Muscle layer of duodenum (tissue), 2 donors: ENCODE measurements at regions not wholly inside any gene's neighbourhood (a gene's known extent, or its start where the extent isn't known, plus 50 kb on each side); places are given as distances from the start of the nearest gene placed in this dataset.

ENCODE experiments used
- H3K27ac ChIP-seq: one replicate; pipeline ENCODE4 v1.7.0; 2013; ENCODE audit warnings: mild to moderate bottlenecking, low read length
- H3K27me3 ChIP-seq: one replicate; pipeline ENCODE4 v1.7.0; 2013; ENCODE audit warnings: low read depth, mild to moderate bottlenecking, control low read depth, low read length
- H3K36me3 ChIP-seq, 2 donors: one replicate each; pipeline ENCODE4 v1.7.0; 2013; ENCODE audit warnings: low read length in 2 of 2, control low read depth in 1 of 2, mild to moderate bottlenecking in 1 of 2; ENCODE audit not compliant: insufficient read depth in 2 of 2, control insufficient read depth in 1 of 2
- H3K4me1 ChIP-seq, 2 donors: one replicate each; pipeline ENCODE4 v1.7.0; 2013; ENCODE audit warnings: low read length in 2 of 2, mild to moderate bottlenecking in 2 of 2, control low read depth in 1 of 2, moderate library complexity in 1 of 2; ENCODE audit not compliant: insufficient read depth in 2 of 2, control insufficient read depth in 1 of 2
- H3K4me3 ChIP-seq, 2 donors: one replicate each; pipeline ENCODE4 v1.7.0; 2013; ENCODE audit warnings: low read length in 2 of 2, low read depth in 1 of 2, mild to moderate bottlenecking in 1 of 2
- H3K9me3 ChIP-seq, 2 donors: one replicate each; pipeline ENCODE4 v1.7.0; 2013; ENCODE audit warnings: low read length in 2 of 2, control low read depth in 1 of 2, mild to moderate bottlenecking in 1 of 2; ENCODE audit not compliant: control insufficient read depth in 1 of 2
- donor health status: healthy.

GRCh38 chr9:129242971-129243561 lies 65.0 kb upstream of the IER5L start:
- no peak overlapping the region for H3K27ac ChIP-seq
- H3K4me3 ChIP-seq = no peak overlapping the region

GRCh38 chr9:129242191-129242941 lies 64.3 kb upstream of the IER5L start:
- H3K36me3 ChIP-seq = no peaks in the 10 kb centered on the region
- H3K4me3 ChIP-seq = no peak overlapping the region
- no peaks in the 10 kb centered on the region for H3K4me1 ChIP-seq
- no peak overlapping the region for H3K27ac ChIP-seq
- H3K27me3 ChIP-seq = no peaks in the 10 kb centered on the region
- H3K9me3 ChIP-seq = no peaks in the 10 kb centered on the region

More at GRCh38 chr9:129242971-129243561, 65.0 kb upstream of the IER5L start:
- H3K9me3 ChIP-seq = no peaks in the 10 kb centered on the region
- H3K36me3 ChIP-seq = no peaks in the 10 kb centered on the region
- no peaks in the 10 kb centered on the region for H3K27me3 ChIP-seq
- H3K4me1 ChIP-seq = no peaks in the 10 kb centered on the region

GRCh38 chr9:129241725-129242124 lies 63.7 kb upstream of the IER5L start:
- Histone ChIP-seq H3K4me1 (peaks cover 0 to 4% of the 10 kb centered on the region in 2 donors), H3K9me3 (no peaks in the 10 kb centered on the region), H3K27ac (no peak overlapping the region)

DNA sequence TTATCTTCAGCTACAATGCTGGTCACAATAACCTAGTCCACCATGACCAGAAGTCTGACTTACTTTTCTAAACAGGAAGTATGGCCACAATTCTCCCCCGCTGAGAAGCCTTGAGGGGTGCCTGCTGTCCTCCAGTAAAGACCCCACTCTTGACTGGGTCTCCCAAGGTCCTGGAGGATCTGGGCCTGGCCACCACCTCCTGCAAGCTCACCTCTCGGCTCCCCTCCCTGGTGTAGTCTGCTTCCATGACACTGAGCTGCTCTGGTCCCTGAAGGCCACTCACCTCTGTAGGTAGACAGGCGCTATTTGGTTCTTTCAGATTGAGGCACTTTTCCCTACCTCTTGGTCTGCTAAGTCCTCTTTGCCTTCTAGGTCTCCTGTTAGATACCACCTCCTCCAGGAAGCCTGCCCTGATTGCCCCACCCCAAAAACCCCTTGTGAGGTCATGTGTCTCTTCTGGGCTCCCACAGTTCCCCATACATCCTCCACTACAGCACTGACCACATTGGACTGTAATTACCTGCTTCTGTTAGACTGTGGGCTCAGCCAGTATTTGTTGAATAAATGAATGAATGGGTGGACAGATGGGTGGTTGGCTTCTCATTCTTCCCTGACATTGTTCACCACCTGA lies 62.6 kb upstream of the IER5L start:
- peaks cover 0 to 4% of the 10 kb centered on the region in 2 donors for H3K4me1 ChIP-seq
- no peak overlapping the region for H3K27ac ChIP-seq
- no peak overlapping the region for H3K4me3 ChIP-seq
- no peaks in the 10 kb centered on the region for H3K36me3 ChIP-seq
- no peaks in the 10 kb centered on the region for H3K9me3 ChIP-seq
- no peaks in the 10 kb centered on the region for H3K27me3 ChIP-seq

More at GRCh38 chr9:129241725-129242124, 63.7 kb upstream of the IER5L start:
- Histone ChIP-seq H3K4me3 (no peak overlapping the region), H3K36me3 (no peaks in the 10 kb centered on the region), H3K27me3 (no peaks in the 10 kb centered on the region)

DNA sequence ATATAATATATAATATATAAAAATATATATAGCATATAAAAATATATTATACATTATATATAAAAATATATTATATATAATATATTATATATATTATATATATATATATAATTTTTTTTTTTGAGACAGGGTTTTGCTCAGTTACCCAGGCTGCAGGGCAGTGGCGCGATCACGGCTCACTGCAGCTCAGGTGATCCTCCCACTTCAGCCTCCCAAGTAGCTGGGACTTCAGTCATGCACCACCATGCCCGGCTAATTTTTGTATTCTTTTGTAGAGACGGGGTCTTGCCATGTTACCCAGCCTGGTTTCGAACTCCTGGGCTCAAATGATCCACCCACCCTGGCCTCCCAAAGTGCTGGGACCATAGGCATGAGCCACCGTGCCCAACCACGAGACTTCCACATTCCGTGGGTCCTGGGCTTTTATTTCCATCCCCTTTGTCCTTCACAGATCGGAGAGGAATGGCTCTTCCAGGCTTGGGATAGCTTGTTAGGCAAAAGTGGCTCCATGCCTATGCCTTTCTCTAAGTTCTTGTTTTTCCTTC lies 62.0 kb upstream of the IER5L start:
- no peak overlapping the region for H3K27ac ChIP-seq
- no peaks in the 10 kb centered on the region for H3K36me3 ChIP-seq
- H3K27me3 ChIP-seq = no peaks in the 10 kb centered on the region
- H3K9me3 ChIP-seq = no peaks in the 10 kb centered on the region
- H3K4me1 ChIP-seq = peaks cover 0 to 4% of the 10 kb centered on the region in 2 donors
- H3K4me3 ChIP-seq = no peak overlapping the region

DNA sequence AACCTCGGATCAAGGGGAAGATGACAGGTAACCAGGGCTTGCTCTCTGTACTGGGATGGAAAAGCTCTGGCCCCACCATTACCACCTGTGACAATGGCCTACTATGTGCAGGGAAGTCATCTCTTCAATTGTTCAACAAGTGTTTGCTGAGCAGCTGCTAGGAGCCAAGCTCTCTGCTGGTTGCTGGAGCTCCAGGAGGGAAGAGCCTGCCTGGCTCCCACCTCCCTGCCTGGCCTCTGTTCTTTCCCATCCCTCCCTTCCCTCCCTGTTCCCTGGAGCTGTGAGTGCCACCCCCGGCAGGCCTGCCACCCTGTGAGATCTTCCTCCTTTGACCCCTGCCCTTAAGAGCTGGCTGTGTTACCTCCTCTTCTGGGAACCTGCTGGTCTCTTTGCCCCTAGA lies 59.7 kb upstream of the IER5L start:
- Histone ChIP-seq H3K4me3 (no peak overlapping the region), H3K27ac (no peak overlapping the region), H3K4me1 (peaks cover 0 to 4% of the 10 kb centered on the region in 2 donors), H3K36me3 (no peaks in the 10 kb centered on the region), H3K27me3 (no peaks in the 10 kb centered on the region), H3K9me3 (peaks cover 0 to 7% of the 10 kb centered on the region in 2 donors)

- H3K36me3 ChIP-seq = no peaks in the 10 kb centered on the region
- H3K9me3 ChIP-seq = peaks cover 0 to 7% of the 10 kb centered on the region in 2 donors
- no peaks in the 10 kb centered on the region for H3K27me3 ChIP-seq
- no peak overlapping the region for H3K4me3 ChIP-seq
- peaks cover 0 to 4% of the 10 kb centered on the region in 2 donors for H3K4me1 ChIP-seq
- H3K27ac ChIP-seq = no peak overlapping the region
Observed at GRCh38 chr9:129237164-129237611, 59.1 kb upstream of the IER5L start.

- H3K4me1 ChIP-seq = peaks cover 0 to 4% of the 10 kb centered on the region in 2 donors
- H3K27me3 ChIP-seq = no peaks in the 10 kb centered on the region
- H3K4me3 ChIP-seq = no peak overlapping the region
- H3K36me3 ChIP-seq = no peaks in the 10 kb centered on the region
- H3K27ac ChIP-seq = no peak overlapping the region
- peaks cover 0 to 7% of the 10 kb centered on the region in 2 donors for H3K9me3 ChIP-seq
Observed at GRCh38 chr9:129236441-129237145, 58.5 kb upstream of the IER5L start.

DNA sequence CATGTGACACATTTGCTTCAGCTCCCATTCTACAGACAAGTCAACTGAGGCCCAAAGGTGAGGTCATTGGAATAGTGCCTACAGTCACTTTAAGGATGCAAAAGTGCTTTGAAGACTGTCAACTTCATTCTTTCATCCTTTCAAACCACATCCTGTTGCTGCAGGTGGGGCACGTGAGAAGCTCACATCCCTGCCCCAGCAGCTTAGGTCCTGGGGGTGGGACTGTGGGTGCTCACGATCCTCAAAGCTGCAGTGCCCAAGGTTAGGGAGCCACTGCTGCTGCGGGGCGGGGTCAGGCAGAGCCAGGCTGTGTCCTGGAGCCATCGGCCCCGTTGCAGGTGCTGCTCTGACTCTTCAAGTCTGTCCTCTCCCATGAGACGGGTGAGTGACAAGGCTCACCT lies 57.9 kb upstream of the IER5L start:
- no peak overlapping the region for H3K27ac ChIP-seq

GRCh38 chr9:129235041-129235930 lies 57.2 kb upstream of the IER5L start:
- H3K27ac ChIP-seq = no peak overlapping the region

More for the DNA sequence above, 57.9 kb upstream of the IER5L start:
- Histone ChIP-seq H3K36me3 (no peaks in the 10 kb centered on the region), H3K27me3 (no peaks in the 10 kb centered on the region), H3K4me3 (no peak overlapping the region), H3K4me1 (peaks cover 0 to 4% of the 10 kb centered on the region in 2 donors), H3K9me3 (peaks cover 0 to 7% of the 10 kb centered on the region in 2 donors)

More at GRCh38 chr9:129235041-129235930, 57.2 kb upstream of the IER5L start:
- no peak overlapping the region for H3K4me3 ChIP-seq
- peaks cover 0 to 4% of the 10 kb centered on the region in 2 donors for H3K4me1 ChIP-seq
- peaks cover 0 to 7% of the 10 kb centered on the region in 2 donors for H3K9me3 ChIP-seq
- no peaks in the 10 kb centered on the region for H3K36me3 ChIP-seq
- H3K27me3 ChIP-seq = no peaks in the 10 kb centered on the region
